SKM-1 (cell line): ENCODE measurements at regions not wholly inside any gene's neighbourhood (a gene's known extent, or its start where the extent isn't known, plus 50 kb on each side); places are given as distances from the start of the nearest gene placed in this dataset.
A peak's percentile ranks its signal among the peaks of the same experiment; 100 is the strongest.

Source experiments
- DNase-seq: peaks from one replicate; lab custom pipeline; 2025; ENCODE audit not compliant: unreplicated experiment; lab: John Stamatoyannopoulos, UW

GRCh38 chr13:24075137-24075975 is 85.2 kb upstream of the SPATA13 start:
- DNase-seq = no peak

- no peak for DNase-seq
Measured at GRCh38 chr13:24076109-24076508, 84.4 kb upstream of the SPATA13 start.

- no peak for DNase-seq
Measured at GRCh38 chr13:24076636-24077035, 83.9 kb upstream of the SPATA13 start.

GRCh38 chr13:24080134-24080533 is 80.4 kb upstream of the SPATA13 start:
- no peak for DNase-seq

GRCh38 chr13:24081387-24081786 is 79.1 kb upstream of the SPATA13 start:
- no peak for DNase-seq

- DNase-seq = no peak
Measured at GRCh38 chr13:24083141-24083540, 77.4 kb upstream of the SPATA13 start.

GRCh38 chr13:24083722-24084421 is 76.6 kb upstream of the SPATA13 start:
- no peak for DNase-seq

- no peak for DNase-seq
Measured at GRCh38 chr13:24085662-24086061, 74.9 kb upstream of the SPATA13 start.

- no peak for DNase-seq
Measured at GRCh38 chr13:24086642-24087041, 73.9 kb upstream of the SPATA13 start.

GRCh38 chr13:24087605-24088225 is 72.8 kb upstream of the SPATA13 start:
- no peak for DNase-seq

GRCh38 chr13:24090049-24090448 is 70.5 kb upstream of the SPATA13 start:
- DNase-seq = no peak

GRCh38 chr13:24091080-24091479 is 69.4 kb upstream of the SPATA13 start:
- DNase-seq = no peak

- DNase-seq = no peak
Measured at GRCh38 chr13:24092108-24092507, 68.4 kb upstream of the SPATA13 start.

- DNase-seq = no peak
Measured at GRCh38 chr13:24093047-24093446, 67.5 kb upstream of the SPATA13 start.

- DNase-seq = no peak
Measured at GRCh38 chr13:24096659-24097058, 63.9 kb upstream of the SPATA13 start.

GRCh38 chr13:24097064-24097463 is 63.5 kb upstream of the SPATA13 start:
- DNase-seq = peak; percentile 28

- DNase-seq = no peak
Measured at GRCh38 chr13:24097667-24098066, 62.9 kb upstream of the SPATA13 start.

- no peak for DNase-seq
Measured at GRCh38 chr13:24099490-24099889, 61.0 kb upstream of the SPATA13 start.

GRCh38 chr13:24100188-24100587 is 60.3 kb upstream of the SPATA13 start:
- DNase-seq = no peak

- DNase-seq = no peak
Measured at GRCh38 chr13:24103782-24104372, 56.6 kb upstream of the SPATA13 start.

- no peak for DNase-seq
Measured at GRCh38 chr13:24104723-24105122, 55.8 kb upstream of the SPATA13 start.

- DNase-seq = no peak
Measured at GRCh38 chr13:24106429-24106828, 54.1 kb upstream of the SPATA13 start.
